NB4 (cell line): ENCODE measurements at regions not wholly inside any gene's neighbourhood (a gene's known extent, or its start where the extent isn't known, plus 50 kb on each side); places are given as distances from the start of the nearest gene placed in this dataset.

Source experiments
- CTCF ChIP-seq: IDR thresholded peaks from one replicate; pipeline ENCODE4 v1.5.1; 2012; ENCODE audit warnings: low read depth, low read length
- POLR2A ChIP-seq: IDR thresholded peaks from 2 replicates; pipeline ENCODE4 v1.6.1; 2011; ENCODE audit warnings: mild to moderate bottlenecking; ENCODE audit not compliant: insufficient read length; ENCODE audit errors: extremely low read depth

- TF ChIP-seq POLR2A (no peak), CTCF (no peak)
Observed at GRCh38 chr14:34106310-34106709, 155.4 kb upstream of the EGLN3 start.
